ELR (cell line): ENCODE measurements at regions not wholly inside any gene's neighbourhood (a gene's known extent, or its start where the extent isn't known, plus 50 kb on each side); places are given as distances from the start of the nearest gene placed in this dataset.
"Not testable (repeated sequence)": the region's sequence is repeated elsewhere in the genome, so short reads cannot be mapped to it uniquely, and the experiment has no call there.

Source experiments
- DNase-seq: peaks from one replicate; pipeline ENCODE4 v3.0.0-alpha.2; 2015; ENCODE audit warnings: low read depth

- DNase-seq = no peak
These were observed 59.3 kb downstream of the BTBD3 start for GRCh38 chr20:11976966-11977365.

- no peak for DNase-seq
These were observed 60.8 kb downstream of the BTBD3 start for GRCh38 chr20:11978496-11978895.

GRCh38 chr20:11979306-11979990 lies 61.8 kb downstream of the BTBD3 start:
- no peak for DNase-seq

- DNase-seq = no peak
These were observed 62.6 kb downstream of the BTBD3 start for GRCh38 chr20:11980263-11980662.

- no peak for DNase-seq
These were observed 63.8 kb downstream of the BTBD3 start for GRCh38 chr20:11981366-11981947.

GRCh38 chr20:11982289-11982954 lies 64.7 kb downstream of the BTBD3 start:
- DNase-seq = no peak

GRCh38 chr20:11982955-11983470 lies 65.3 kb downstream of the BTBD3 start:
- no peak for DNase-seq

GRCh38 chr20:11986954-11987353 lies 69.3 kb downstream of the BTBD3 start:
- no peak for DNase-seq

GRCh38 chr20:11987526-11987925 lies 69.8 kb downstream of the BTBD3 start:
- DNase-seq = no peak

- DNase-seq = no peak
These were observed 71.5 kb downstream of the BTBD3 start for GRCh38 chr20:11989018-11989771.

GRCh38 chr20:11992426-11992825 lies 74.7 kb downstream of the BTBD3 start:
- no peak for DNase-seq

- no peak for DNase-seq
These were observed 76.3 kb downstream of the BTBD3 start for GRCh38 chr20:11993886-11994461.

- DNase-seq = no peak
These were observed 78.3 kb downstream of the BTBD3 start for GRCh38 chr20:11995805-11996567.

GRCh38 chr20:12004776-12005175 lies 87.1 kb downstream of the BTBD3 start:
- not testable (repeated sequence) for DNase-seq

- DNase-seq = peak; percentile 57
These were observed 94.8 kb downstream of the BTBD3 start for GRCh38 chr20:12012241-12013222.

- DNase-seq = no peak
These were observed 96.6 kb downstream of the BTBD3 start for GRCh38 chr20:12014276-12014675.

- DNase-seq = no peak
These were observed 97.0 kb downstream of the BTBD3 start for GRCh38 chr20:12014736-12015135.

- DNase-seq = no peak
These were observed 98.6 kb downstream of the BTBD3 start for GRCh38 chr20:12016291-12016690.

GRCh38 chr20:12019715-12020114 lies 102.0 kb downstream of the BTBD3 start:
- DNase-seq = no peak

GRCh38 chr20:12020846-12021245 lies 103.2 kb downstream of the BTBD3 start:
- DNase-seq = no peak
